Panc1 (cell line): ENCODE measurements at regions not wholly inside any gene's neighbourhood (a gene's known extent, or its start where the extent isn't known, plus 50 kb on each side); places are given as distances from the start of the nearest gene placed in this dataset.

Experiments used
- ATAC-seq: fragments of 200-7000 bp; cut with Tn5 transposase; 2 replicates; pipeline ENCODE4 v1.9.1; 2020; ENCODE audit warnings: mild to moderate bottlenecking, moderate library complexity
- BruUV-seq: library from RNA; stranded (reverse); fragments of 400-500 nt; replicated peaks from 2 replicates; lab custom pipeline; 2021; lab: Mats Ljungman, UMichigan
- CTCF ChIA-PET: fragments of 300-600 bp; sonication (Branson Sonifier 250); formaldehyde crosslinking; loops from one replicate; lab custom pipeline; 2022; ENCODE audit warnings: antibody characterized with exemption; lab: Charles Lee
- POLR2A ChIA-PET: fragments of 300-600 bp; sonication (Branson Sonifier 250); formaldehyde crosslinking; loops from one replicate; lab custom pipeline; 2022; ENCODE audit warnings: antibody characterized with exemption; lab: Charles Lee
- DNase-seq: peaks from one replicate; pipeline ENCODE4 v3.0.0-alpha.2; 2010; ENCODE audit warnings: low read depth, low spot score
- H3K27ac ChIP-seq: 2 replicates; pipeline ENCODE4 v1.5.1; 2011; ENCODE audit warnings: mild to moderate bottlenecking, low read length, inconsistent platforms
- H3K27me3 ChIP-seq: fragments of 200-500 bp; sonication (Bioruptor generic); 2 replicates; pipeline ENCODE4 v1.6.0; 2014; ENCODE audit warnings: low read length, inconsistent platforms; ENCODE audit not compliant: control insufficient read depth, insufficient read depth
- H3K36me3 ChIP-seq: fragments of 200-500 bp; sonication (Bioruptor generic); 2 replicates; pipeline ENCODE4 v1.5.1; 2014; ENCODE audit warnings: inconsistent platforms, mild to moderate bottlenecking, low read length, moderate library complexity; ENCODE audit not compliant: control insufficient read depth, insufficient read depth
- H3K4me1 ChIP-seq: 2 replicates; pipeline ENCODE4 v1.5.1; 2011; ENCODE audit warnings: inconsistent platforms, mild to moderate bottlenecking, low read length, moderate library complexity; ENCODE audit not compliant: control insufficient read depth, insufficient read depth
- H3K4me3 ChIP-seq, 2 experiments: 2 replicates each; pipeline ENCODE4 v1.5.1; 2011 to 2012; ENCODE audit warnings: low read depth in 2 of 2, low read length in 2 of 2, mild to moderate bottlenecking in 2 of 2, inconsistent platforms in 1 of 2, moderate library complexity in 1 of 2
- H3K9me3 ChIP-seq: fragments of 200-500 bp; sonication (Bioruptor generic); 2 replicates; pipeline ENCODE4 v1.5.1; 2014; ENCODE audit warnings: low read depth, mild to moderate bottlenecking, inconsistent platforms, low read length, moderate library complexity; ENCODE audit not compliant: control insufficient read depth, insufficient read depth
- CTCF ChIP-seq: fragments of 450-650 bp; IDR thresholded peaks from 2 replicates; pipeline ENCODE4 v1.5.1; 2017; ENCODE audit warnings: mild to moderate bottlenecking
- POLR2AphosphoS5 ChIP-seq: IDR thresholded peaks from 2 replicates; pipeline ENCODE4 v1.6.1; 2012; ENCODE audit warnings: mild to moderate bottlenecking, low read depth, low read length, moderate library complexity
- SIN3A ChIP-seq: IDR thresholded peaks from 2 replicates; pipeline ENCODE4 v1.6.1; 2012; ENCODE audit warnings: low read depth, mild to moderate bottlenecking, low read length, moderate library complexity, borderline replicate concordance; ENCODE audit not compliant: insufficient read depth
- TCF7L2 ChIP-seq: IDR thresholded peaks from 2 replicates; pipeline ENCODE4 v1.6.1; 2011; ENCODE audit warnings: mild to moderate bottlenecking, low read depth, low read length, inconsistent platforms
- in situ Hi-C: cut with HindIII; loops from 2 replicates; pipeline ENCODE4 v1.10.0; 2016; ENCODE audit warnings: low sequenced_read_pairs, low pct_unique_long_range_greater_than_20kb
- intact Hi-C: fragments of 100-400 bp; cut with micrococcal nuclease; formaldehyde crosslinking; loops from one replicate; pipeline ENCODE4 v1.10.0; 2022; ENCODE audit not compliant: unreplicated experiment
- TF ChIP-seq, protein P1 (sequence below), 2 experiments: IDR thresholded peaks; 2 replicates each; pipeline ENCODE4 v1.6.1; 2011 to 2012; ENCODE audit warnings: low read depth in 2 of 2, control low read depth in 1 of 2, low read length in 1 of 2, mild to moderate bottlenecking in 1 of 2, moderate library complexity in 1 of 2; ENCODE audit not compliant: insufficient read depth in 1 of 2

GRCh38 chr1:5651473-5651872 lies 340.8 kb downstream of the NPHP4 start:
- in situ Hi-C loops, result no loop called here
- ChIA-PET POLR2A (no interaction called here), CTCF (no interaction called here)
- Histone ChIP-seq H3K36me3 (no peaks in the 10 kb centered on the region), H3K9me3 (no peaks in the 10 kb centered on the region), H3K27me3 (no peaks in the 10 kb centered on the region; the same call in none of the 2 replicates), H3K4me3 (no peak overlapping the region), H3K4me1 (no peaks in the 10 kb centered on the region), H3K27ac (no peak overlapping the region)
- ATAC-seq (no peak), DNase-seq (no peak)
- no TSS peak for BruUV-seq
- no peak for TF ChIP-seq SIN3A
- no peak for TF ChIP-seq POLR2AphosphoS5
- TF ChIP-seq CTCF, result no peak
- TF ChIP-seq TCF7L2, result no peak
- TF ChIP-seq, protein P1, sequence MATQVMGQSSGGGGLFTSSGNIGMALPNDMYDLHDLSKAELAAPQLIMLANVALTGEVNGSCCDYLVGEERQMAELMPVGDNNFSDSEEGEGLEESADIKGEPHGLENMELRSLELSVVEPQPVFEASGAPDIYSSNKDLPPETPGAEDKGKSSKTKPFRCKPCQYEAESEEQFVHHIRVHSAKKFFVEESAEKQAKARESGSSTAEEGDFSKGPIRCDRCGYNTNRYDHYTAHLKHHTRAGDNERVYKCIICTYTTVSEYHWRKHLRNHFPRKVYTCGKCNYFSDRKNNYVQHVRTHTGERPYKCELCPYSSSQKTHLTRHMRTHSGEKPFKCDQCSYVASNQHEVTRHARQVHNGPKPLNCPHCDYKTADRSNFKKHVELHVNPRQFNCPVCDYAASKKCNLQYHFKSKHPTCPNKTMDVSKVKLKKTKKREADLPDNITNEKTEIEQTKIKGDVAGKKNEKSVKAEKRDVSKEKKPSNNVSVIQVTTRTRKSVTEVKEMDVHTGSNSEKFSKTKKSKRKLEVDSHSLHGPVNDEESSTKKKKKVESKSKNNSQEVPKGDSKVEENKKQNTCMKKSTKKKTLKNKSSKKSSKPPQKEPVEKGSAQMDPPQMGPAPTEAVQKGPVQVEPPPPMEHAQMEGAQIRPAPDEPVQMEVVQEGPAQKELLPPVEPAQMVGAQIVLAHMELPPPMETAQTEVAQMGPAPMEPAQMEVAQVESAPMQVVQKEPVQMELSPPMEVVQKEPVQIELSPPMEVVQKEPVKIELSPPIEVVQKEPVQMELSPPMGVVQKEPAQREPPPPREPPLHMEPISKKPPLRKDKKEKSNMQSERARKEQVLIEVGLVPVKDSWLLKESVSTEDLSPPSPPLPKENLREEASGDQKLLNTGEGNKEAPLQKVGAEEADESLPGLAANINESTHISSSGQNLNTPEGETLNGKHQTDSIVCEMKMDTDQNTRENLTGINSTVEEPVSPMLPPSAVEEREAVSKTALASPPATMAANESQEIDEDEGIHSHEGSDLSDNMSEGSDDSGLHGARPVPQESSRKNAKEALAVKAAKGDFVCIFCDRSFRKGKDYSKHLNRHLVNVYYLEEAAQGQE (IDR thresholded peaks at IDR 0.05; ENCODE audit: insufficient read depth in 1 of 2, low read depth in 2 of 2, low read length in 1 of 2), result no peak
- intact Hi-C loops, result no loop called here

DNA sequence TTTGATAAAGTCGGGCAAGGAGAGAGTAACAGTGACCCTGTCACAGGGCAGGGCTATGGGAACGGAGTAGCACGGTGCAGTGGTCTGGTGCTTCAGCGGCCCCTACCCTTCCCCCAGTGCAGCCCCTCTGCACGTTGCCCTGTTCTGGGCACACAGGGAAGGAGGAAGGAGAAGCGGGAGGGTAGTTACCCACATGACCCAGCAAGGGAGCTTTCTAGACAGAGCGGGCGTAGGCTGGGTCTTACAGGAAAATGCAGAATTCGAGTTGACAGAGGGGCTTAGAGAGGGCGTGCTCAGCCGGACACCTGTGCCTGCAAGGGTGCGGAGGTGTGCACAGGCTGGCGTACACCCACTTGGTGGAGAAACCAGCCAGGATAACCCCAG lies 341.2 kb downstream of the NPHP4 start:
- Histone ChIP-seq H3K4me1 (no peaks in the 10 kb centered on the region), H3K36me3 (no peaks in the 10 kb centered on the region), H3K4me3 (no peak overlapping the region), H3K27me3 (no peaks in the 10 kb centered on the region; the same call in none of the 2 replicates), H3K27ac (no peak overlapping the region), H3K9me3 (no peaks in the 10 kb centered on the region)
- POLR2A ChIA-PET, result no interaction called here
- in situ Hi-C loops, result no loop called here
- BruUV-seq, result no TSS peak
- ATAC-seq (no peak), DNase-seq (no peak)
- intact Hi-C loops, result no loop called here
- CTCF ChIA-PET, result no interaction called here
- TF ChIP-seq TCF7L2 (no peak), SIN3A (no peak), POLR2AphosphoS5 (no peak), CTCF (no peak)
- TF ChIP-seq, protein P1 (IDR thresholded peaks at IDR 0.05; ENCODE audit: insufficient read depth in 1 of 2, low read depth in 2 of 2, low read length in 1 of 2), result no peak
